Stimulated activated CD8-positive, alpha-beta memory T cell treated with anti-CD3 and anti-CD28 coated beads, Interleukin-4, amount 100 ng/mL, for 4 hours (primary cell): ENCODE measurements at regions not wholly inside any gene's neighbourhood (a gene's known extent, or its start where the extent isn't known, plus 50 kb on each side); places are given as distances from the start of the nearest gene placed in this dataset.

ENCODE experiments used
- DNase-seq, 2 donors: peaks; one replicate each; pipeline ENCODE4 v3.0.0-alpha.2; 2020; ENCODE audit warnings: low read depth in 2 of 2, low spot score in 1 of 2

DNA sequence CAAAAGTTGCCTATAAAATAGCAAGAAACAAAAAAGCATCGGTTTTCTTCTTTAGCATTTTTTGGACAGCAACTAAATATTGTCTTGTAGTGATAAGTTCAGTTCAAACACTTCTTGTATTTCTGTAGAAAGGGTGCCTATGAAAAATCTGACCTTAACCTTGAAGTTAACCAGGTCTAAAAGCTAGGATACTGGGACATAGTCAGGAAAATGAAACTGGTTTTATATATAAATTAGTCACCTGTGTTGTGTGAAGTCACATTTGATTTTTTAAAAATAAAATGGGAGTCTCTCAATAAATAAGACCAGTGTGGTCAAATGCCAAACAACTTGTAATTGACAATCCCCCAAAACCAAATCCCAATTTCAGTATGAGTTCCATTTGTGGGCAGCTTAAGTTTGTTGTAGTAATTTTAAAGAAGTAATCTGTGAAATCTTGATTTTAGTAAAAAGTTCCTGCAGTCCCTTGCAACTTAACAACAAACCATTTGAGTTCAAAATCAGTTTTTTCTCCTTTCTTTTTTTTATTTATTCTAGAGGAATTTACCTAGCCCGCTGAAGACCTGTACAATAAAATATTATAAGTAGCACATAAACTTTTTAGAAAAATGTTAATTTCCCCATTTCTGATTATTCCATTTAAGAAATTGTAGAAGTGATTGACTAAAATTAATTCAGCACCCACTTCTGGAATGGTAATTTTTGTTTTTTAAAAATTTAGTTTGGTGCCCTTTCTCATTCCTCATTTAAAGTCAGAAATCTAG is 84.5 kb upstream of the PPARA start:
- DNase-seq, result no peak

- no peak for DNase-seq
These were observed 83.6 kb upstream of the PPARA start for GRCh38 chr22:46066691-46067090.

GRCh38 chr22:46067159-46068111 is 82.9 kb upstream of the PPARA start:
- no peak for DNase-seq

GRCh38 chr22:46068181-46068592 is 82.1 kb upstream of the PPARA start:
- no peak for DNase-seq

- DNase-seq, result no peak
These were observed 81.5 kb upstream of the PPARA start for GRCh38 chr22:46068593-46069491.

- no peak for DNase-seq
These were observed 80.7 kb upstream of the PPARA start for GRCh38 chr22:46069521-46070214.

DNA sequence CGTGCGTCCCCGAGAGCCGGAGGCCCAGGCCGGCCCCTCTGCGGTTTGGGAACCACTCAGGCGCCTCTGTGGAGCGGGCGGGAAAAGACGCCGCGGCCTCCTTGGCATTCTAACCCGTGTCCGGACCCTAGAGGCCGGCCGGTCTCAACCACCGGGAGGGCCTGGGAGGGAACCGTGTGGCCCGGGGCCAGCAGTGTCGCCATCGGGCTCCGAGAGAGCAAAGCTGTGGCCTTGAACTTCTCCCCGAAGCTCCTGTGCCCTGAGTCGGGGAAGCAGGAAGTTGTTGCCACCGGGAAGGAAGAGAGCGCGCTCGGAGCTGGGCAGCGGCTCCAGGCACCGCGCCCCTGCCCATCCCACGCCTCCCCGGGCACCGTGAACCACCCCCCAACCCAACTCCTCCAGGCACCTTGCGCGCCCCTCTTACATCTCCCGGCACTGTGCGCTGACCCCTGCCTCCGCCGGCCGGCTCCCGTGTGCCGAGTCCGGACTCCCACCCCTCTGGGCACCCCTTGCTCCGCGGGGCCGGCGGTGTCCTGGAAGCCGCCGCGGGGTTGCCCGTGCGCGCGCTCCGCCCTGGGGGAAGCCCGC is 80.0 kb upstream of the PPARA start:
- no peak for DNase-seq

DNA sequence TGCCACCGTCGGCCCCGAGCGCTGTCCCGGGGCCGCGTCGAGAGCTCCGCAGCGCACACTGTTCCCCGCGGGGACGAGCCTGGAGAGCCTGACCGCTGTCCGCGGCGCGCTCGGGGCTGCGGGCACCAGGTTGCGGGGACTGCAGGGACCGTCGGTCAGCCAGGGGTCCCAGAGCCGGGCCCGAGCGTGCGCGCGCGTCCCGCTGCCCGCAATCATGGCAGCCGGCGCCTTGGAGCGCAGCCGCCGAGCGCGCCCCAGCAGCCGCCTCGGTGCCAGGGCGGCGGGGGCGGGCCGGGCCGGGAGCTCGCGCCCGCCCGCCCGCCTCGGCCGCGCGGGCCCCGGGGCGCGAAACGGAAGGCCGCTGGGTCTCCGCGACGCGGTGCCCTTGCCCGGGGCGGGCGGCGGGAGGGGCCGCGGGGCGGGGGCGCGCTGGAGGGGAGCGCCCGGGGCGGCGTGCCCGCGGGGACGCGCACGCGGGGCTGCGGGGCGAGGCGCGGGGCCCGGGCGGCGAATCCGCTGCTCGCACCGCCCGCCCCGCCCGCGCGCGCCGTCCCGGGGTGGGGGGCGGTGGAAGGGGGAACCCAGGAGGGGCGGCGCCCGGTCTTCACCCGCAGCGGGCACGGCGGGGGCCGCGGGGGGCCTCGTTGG is 79.4 kb upstream of the PPARA start:
- DNase-seq, result no peak

- DNase-seq, result no peak
These were observed 78.7 kb upstream of the PPARA start for GRCh38 chr22:46071451-46072109.

DNA sequence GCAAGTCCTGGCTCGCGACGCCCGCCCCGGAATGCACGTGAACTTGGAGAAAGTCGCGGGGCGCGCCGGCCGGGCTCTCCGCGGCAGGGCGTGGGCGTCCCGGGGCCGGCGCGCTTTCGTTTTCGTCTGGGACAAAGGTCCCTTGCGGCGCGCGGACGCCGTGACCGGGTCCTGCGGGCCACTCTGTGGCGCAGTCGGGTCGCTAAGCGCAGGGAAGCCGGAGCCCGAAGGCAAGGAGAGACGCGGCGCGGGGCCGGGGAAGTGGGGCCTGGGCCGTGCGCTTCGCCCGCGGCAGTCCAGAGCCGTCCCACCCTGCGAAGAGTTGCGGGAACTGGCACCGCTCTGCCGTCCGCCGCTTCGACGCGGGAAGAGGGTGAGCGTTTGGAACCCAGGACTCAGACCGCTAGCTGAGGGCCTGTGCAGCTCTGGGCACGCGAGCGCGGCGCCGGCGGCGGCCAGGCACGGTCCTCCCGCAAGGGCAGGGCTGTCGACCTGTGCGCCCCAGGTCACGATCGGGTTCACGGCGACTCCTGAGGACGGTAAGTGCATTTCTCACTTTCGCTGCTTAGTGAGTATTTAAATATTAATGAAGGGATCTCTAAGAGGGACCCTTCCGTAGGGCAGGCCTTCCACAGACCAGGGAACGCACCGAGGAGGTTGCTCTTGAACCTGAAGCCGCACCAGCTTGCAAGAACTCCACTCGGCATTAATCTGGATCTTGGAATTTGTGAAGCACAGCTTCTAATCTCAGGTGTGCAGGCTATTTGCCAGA is 78.0 kb upstream of the PPARA start:
- DNase-seq, result no peak

DNA sequence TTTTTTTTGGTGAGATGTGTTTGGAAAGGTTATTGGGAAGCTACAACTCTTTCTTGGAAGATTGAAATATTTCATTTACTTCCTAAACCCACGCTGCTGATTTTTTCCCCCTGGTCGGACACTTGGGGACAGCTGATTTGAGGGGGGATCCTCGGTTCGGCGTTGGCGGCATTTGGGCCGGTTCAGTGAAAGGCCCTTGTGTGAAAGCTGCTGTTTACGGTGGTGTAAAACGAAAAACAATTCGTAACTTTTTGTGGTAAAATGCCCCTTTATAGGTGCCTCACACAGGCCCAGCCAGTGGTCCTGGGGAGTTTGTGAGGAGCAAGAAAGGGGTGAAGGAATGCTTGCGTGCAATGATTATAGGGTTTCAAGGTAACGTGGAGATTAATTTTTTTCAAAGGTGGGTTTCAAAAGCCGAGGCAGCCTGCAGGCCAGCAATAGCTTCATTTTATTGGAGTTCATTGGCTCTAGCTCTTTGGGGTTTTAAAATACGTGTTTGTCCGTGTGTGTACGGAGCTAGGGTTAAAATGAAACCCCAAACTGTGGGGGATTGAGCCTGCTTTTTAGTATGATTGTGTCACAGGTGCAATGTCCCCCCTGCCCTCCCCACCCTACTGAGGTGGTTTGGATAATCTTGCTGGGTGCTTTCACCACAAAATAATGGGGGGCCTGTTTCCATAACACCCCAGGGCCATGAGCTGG is 77.2 kb upstream of the PPARA start:
- no peak for DNase-seq

- no peak for DNase-seq
These were observed 76.4 kb upstream of the PPARA start for GRCh38 chr22:46073683-46074504.

DNA sequence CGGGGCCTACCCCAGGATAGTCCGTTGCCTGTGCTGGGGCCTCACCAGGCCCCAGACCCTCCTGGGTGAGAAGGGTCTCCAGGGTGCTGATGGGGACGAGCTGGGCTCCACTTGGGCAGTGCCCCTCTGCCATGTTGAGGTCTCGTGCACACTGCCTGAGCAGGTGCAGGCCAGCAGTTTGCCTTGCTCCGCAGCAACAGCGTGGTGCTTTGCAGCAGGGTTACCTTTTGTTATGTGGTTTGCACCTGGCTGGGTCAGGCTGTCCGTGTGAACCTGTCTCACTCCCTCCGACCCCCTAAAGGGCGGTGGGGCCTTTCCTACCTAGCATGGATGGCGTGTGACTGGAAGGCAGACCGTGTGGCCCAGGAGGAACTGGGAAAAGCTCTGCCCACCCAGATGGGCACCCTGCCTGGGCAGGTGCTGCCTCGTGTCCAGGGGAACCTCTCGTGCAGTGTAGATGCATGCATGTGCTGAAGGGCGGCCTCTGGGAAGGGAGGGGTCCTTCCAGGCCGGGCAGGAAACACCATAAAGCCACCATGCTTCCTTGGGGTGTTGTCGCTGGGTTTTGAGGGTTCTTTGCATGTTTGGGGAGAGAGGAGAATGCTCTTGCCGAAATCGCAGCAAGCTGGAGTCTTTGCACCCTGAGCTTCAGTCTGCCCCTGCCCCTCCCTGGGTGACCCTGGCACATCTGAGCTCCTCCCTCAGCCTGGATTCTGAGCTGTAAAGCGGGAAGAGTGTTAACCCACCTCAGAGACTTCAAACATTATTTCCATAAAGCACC is 75.4 kb upstream of the PPARA start:
- DNase-seq, result no peak

DNA sequence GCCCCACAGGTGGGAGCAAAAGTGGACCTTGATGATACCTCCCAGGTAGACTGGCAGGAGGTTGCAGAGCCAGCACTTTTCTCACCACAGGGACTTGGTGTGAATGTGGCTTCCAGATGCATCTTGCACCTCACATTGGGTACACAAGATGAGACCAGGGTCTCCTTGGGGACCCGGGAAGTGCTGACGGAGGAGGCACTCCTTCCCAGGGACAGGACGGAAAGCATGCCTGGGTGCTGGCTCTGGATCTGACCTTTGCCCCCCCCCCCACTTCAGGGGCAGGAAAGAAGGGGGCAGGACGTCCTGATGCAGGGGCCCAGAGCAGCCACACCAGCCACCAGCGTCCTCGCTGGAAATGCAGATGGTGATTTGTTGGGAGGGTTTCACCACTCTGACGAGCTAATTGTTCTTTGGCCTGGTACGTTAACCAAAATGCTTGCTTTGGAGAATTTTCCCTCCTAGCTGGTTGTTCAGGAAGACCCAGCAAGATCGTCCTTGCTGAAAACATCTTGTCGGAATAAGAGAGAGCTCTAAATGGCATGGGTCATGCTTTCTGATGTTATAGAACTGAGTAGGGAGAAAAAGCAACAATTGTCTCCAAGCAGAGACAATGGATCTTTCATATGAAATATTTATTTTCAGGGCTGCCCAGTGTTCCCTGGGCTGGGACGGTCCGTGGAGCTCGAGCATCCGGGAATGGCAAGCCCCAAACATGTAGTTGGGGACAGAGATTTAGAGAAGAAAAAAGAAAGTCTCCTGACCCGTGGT is 74.4 kb upstream of the PPARA start:
- DNase-seq, result no peak

- DNase-seq, result no peak
These were observed 73.5 kb upstream of the PPARA start for GRCh38 chr22:46076651-46077339.
